Suprapubic skin (tissue), 4 donors: ENCODE measurements at regions not wholly inside any gene's neighbourhood (a gene's known extent, or its start where the extent isn't known, plus 50 kb on each side); places are given as distances from the start of the nearest gene placed in this dataset.

ENCODE experiments used
- CTCF ChIP-seq, 2 donors: fragments of 200-600 bp in 1 of 2; fragments of 450-650 bp in 1 of 2; sonication (generic) in 1 of 2; IDR thresholded peaks; one replicate each; pipeline ENCODE4 v1.5.1; 2016 to 2019; ENCODE audit warnings: antibody characterized with exemption in 2 of 2, mild to moderate bottlenecking in 1 of 2, moderate library complexity in 1 of 2
- POLR2A ChIP-seq, 2 donors: fragments of 450-650 bp; IDR thresholded peaks; one replicate each; pipeline ENCODE4 v1.6.1; 2017; ENCODE audit warnings: antibody characterized with exemption in 2 of 2, mild to moderate bottlenecking in 2 of 2, moderate library complexity in 2 of 2
- POLR2AphosphoS5 ChIP-seq, 3 donors: sonication (generic); formaldehyde crosslinking; IDR thresholded peaks; one replicate each; pipeline ENCODE4 v1.6.1; 2017; ENCODE audit warnings: antibody characterized with exemption in 3 of 3

GRCh38 chr1:73564294-73564693, 633.7 kb downstream of the LRRIQ3 start:
- TF ChIP-seq CTCF (IDR thresholded peaks at IDR 0.05), result no peak
- no peak for TF ChIP-seq POLR2AphosphoS5 (IDR thresholded peaks at IDR 0.05)
- TF ChIP-seq POLR2A (IDR thresholded peaks at IDR 0.05), result no peak
